Sciatic nerve (tissue), 2 donors: ENCODE measurements at regions not wholly inside any gene's neighbourhood (a gene's known extent, or its start where the extent isn't known, plus 50 kb on each side); places are given as distances from the start of the nearest gene placed in this dataset.
A peak's percentile ranks its signal among the peaks of the same experiment; 100 is the strongest.
"Not testable (repeated sequence)": the region's sequence is repeated elsewhere in the genome, so short reads cannot be mapped to it uniquely, and the experiment has no call there.

Experiments
- ATAC-seq: fragments of 200-7000 bp; cut with Tn5 transposase; one replicate; pipeline ENCODE4 v1.9.1; 2020; ENCODE audit warnings: mild to moderate bottlenecking, moderate library complexity
- DNase-seq: peaks from one replicate; pipeline ENCODE4 v3.0.0-alpha.2; 2020; ENCODE audit warnings: low spot score
- intact Hi-C: fragments of 100-400 bp; cut with DNase I; formaldehyde crosslinking; loops from one replicate; pipeline ENCODE4 v1.14.2; 2022
- donor health status: DM: no; HTN: no; CAD: no.
- donor health status: DM: no; HTN: no; CAD: no.

DNA sequence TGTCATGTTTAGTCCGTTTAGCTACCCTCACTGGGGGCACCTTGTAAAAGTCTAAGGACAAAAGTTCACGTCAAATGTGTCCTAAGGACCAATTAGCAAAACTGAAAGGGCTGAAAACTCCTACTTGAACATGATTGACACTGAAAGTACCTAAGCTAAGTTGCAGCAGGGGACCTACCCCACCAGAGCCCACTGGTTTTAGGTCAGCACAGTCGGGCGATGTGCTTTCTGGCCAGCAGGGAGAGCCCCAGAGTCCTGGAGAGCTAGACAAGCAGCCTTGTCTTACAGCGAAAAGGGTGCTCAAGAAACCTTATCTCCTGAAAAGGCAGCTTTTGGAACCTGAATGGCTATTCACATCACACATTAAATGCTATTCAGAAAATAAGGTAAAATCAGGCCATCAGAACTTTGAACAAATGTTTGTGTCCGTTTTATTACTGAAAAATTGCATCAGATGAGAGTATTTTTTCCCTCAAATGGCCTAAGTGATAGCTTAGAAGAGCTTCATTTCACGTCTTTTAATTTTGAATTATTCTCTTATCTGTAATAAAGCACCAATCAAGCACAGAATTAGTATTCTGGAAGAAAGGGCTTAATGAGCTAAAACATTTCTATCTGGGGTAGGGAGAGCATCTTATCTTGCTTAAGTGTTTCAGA, 52.2 kb upstream of the MKI67 start:
- no peak for DNase-seq
- ATAC-seq: no peak
- intact Hi-C loops: no loop called here

GRCh38 chr10:128180843-128181242, 54.6 kb upstream of the MKI67 start:
- no peak for ATAC-seq
- intact Hi-C loops: no loop called here
- DNase-seq: no peak

DNA sequence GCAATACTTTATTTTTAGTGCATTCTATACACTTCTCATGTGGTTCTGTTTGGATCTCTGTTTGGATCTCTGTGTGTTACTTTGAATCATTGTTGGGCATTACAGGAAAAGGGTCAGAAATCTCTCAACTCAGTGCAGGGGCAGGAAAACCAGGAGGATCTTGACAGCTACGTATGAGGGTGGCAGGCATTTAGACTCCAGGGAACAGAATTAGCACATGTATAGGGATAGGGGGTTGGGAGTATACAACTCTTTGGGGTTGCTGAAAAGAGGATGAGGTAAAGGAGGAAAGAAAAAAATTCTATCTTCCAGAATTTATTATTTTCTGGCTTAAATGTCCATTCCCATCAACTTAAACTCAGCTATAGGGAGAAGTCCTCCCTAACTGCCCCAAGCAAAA, 59.4 kb upstream of the MKI67 start:
- ATAC-seq (no peak), DNase-seq (no peak)
- intact Hi-C loops: no loop called here

DNA sequence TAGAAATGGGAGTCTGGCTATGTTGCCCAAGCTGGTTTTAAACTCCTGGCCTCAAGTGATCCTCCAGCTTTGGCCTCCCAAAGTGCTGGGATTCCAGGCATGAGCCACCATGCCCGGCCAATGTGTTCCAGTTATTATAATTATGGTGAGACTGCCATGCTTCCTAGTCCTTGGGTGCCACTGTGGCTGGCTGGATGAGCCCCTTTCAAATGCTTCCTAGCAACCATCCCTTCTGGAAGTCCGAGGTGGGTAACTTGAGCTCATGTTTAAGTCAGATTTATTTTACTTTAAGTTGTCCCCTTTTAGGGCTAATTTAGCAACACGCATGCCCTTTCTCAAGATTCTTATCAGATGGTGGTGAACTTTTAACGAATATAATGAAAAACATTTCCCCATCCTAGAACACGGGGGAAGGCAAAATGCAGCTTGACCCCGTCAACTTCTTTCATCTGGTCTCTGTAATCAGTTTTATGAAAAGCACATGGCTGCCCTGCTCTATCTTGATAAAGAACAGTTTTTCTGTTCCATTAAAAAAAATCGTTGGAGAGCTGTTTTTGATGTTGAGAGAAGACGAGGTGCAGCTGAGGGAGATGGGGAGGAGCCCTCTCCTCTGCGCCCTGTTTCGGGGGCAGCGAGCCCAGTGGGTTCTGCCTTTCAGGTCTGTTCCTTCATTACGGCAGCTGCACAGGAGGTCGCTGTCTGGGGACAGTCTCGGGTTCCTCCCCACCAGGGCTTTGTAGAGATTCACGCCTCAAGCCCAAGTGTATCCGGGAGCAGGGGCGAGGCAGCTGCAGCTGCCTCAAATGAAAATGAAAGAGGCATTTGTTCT, 61.0 kb upstream of the MKI67 start:
- intact Hi-C loops: no loop called here
- ATAC-seq: peak; percentile 90
- no peak for DNase-seq

GRCh38 chr10:128187788-128188185, 61.6 kb upstream of the MKI67 start:
- intact Hi-C loops: no loop called here
- no peak for ATAC-seq
- no peak for DNase-seq

DNA sequence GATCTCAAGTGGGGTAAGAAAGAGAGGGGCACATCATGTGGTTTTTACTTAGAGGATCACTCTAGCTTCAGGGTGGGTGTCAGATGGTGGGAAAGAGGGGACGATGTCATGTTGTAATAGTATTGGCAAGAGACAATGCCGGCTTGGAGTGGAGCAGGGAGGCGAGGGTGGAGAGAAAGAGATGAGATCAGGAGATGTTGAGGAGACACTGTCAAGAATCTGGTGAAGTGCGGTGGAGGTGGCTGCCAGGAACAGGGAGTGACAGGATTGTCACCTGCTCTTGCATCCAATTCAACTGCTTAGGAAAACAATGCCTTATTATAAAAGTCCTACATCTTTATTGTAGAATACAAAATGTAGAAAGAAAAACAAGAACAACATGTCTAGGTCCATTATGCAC, 63.0 kb upstream of the MKI67 start:
- no peak for ATAC-seq
- intact Hi-C loops: no loop called here
- DNase-seq: no peak

GRCh38 chr10:128191847-128192246, 65.6 kb upstream of the MKI67 start:
- no peak for ATAC-seq
- DNase-seq: no peak
- intact Hi-C loops: no loop called here

GRCh38 chr10:128201826-128202225, 75.6 kb upstream of the MKI67 start:
- intact Hi-C loops, ATAC-seq, DNase-seq: not testable (repeated sequence)

GRCh38 chr10:128203028-128203427, 76.8 kb upstream of the MKI67 start:
- ATAC-seq: no peak
- intact Hi-C loops: no loop called here

DNA sequence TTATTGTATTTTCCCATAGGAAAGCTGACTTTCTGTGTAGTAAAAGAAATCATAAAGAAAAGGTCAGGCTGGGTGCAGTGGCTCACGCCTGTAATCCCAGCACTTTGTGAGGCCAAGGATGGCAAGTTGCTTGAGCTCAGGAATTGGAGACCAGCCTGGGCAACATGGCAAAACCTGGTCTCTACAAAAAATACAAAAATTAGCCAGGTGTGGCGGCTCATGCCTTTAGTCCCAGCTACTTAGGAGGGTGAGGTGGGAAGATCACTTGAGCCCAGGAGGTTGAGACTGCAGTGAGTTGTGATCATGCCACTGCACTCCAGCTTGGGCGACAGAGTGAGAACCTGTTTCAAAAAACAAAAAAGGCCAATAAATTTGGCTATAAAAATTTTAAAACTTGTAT, 79.4 kb upstream of the MKI67 start:
- ATAC-seq, DNase-seq, intact Hi-C loops: not testable (repeated sequence)

More at GRCh38 chr10:128203028-128203427, 76.8 kb upstream of the MKI67 start:
- no peak for DNase-seq

- ATAC-seq (no peak), DNase-seq (no peak)
- intact Hi-C loops: no loop called here
These were observed 80.5 kb upstream of the MKI67 start for GRCh38 chr10:128206676-128207075.

GRCh38 chr10:128209862-128210214, 83.6 kb upstream of the MKI67 start:
- ATAC-seq (no peak), DNase-seq (no peak)
- intact Hi-C loops: no loop called here

DNA sequence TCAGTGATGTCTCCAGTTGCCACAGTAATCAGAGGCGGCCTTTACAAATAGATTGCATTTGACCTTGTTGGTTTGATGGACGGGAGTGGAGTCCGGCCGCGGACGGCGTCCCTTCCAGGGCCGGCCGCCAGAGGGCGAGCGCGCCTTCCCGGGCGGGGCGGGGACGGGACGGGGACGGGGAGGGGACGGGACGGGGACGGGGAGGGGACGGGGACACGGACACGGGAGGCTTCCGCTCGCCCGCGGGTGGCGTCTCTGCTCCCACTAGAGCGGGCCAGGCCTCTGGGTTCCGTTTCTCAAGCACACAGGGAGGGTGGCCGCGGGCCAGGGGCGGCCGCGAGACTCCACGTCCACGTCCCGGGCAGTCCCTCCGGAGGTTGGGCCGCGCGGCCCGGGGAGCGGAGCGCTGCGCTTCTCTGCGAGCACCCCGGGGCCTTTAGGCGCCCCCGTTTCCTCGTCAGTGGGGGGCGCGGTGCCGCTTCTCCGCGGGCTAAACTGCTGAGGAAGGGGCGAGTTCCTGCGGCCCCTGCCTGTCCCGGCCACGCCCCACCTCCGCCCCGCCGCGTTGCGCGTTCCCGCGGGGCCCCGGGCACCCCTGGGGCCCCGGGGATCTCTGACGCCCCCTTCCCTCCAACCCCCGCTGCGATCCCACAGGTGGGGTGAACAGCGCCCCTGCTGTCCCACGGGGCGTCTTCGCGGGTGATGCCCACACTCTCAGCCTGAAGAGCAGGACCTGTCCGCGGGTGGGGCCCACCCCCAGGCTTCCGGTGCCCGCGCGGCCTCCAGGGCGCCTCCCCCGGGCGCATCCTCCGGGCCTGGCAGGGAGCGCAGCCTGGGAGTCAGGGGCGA, 84.2 kb upstream of the MKI67 start:
- peak; percentile 74 for ATAC-seq
- intact Hi-C loops: no loop called here
- DNase-seq: peak; percentile 75

GRCh38 chr10:128211064-128211504, 84.9 kb upstream of the MKI67 start:
- intact Hi-C loops: no loop called here
- no peak for ATAC-seq
- DNase-seq: no peak

DNA sequence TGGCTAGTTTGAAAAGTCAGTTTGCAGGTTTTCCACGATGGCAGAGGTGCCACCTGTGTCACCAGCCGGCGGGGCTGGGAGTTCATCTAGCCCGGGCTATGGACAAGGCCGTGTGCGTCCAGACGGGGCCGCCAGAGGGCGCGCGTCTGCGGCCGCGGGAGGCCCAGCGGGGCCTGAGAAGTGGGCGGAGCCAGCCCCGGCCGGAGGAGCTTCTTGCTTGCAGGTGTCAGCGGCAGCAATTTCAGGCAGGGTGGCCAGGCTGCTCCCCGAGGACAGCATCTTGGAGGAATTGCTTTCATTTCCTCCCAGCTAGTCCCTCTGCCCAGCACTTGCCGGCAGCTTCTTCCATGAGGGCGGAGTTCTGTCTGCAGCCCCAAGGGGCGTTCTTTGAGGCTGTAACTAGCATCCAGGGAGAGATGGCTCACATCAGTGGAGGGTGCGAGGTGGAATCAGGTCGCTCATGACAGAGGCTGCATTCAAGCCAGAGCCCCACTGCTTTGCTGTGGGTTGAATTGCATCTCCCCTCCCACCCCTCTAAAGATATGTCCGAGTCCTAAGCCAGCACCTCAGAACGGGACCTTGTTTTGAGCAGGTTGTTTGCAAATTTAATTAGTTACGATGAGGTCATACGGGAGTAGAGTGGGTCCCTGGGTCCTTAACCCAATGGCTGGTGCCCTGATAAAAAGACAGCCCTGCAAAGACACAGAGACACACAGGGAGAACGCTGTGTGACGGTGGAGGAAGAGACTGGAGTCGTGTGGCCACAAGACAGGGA, 85.9 kb upstream of the MKI67 start:
- ATAC-seq (peak; percentile 93), DNase-seq (peak; percentile 90)
- intact Hi-C loops: no loop called here

DNA sequence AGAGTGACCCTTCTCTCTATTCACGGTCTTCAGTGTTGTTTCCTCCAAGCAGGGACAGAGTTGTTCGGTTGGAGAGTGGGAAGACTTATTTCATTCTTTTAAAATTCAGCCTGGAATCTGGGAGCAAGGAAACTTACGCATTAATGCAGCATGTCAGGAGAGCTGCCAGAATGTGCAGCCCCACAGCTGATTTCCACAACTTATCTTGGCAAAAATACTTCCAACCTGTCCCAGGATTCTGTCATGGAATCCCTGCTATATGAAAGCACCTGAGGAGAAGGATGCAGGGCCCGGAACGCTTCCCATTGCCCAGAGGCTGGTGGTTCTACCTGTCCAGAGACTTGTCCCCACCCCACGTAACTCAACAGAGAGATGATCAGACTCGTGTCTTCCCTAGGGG, 86.9 kb upstream of the MKI67 start:
- intact Hi-C loops: no loop called here
- ATAC-seq: no peak
- no peak for DNase-seq

GRCh38 chr10:128215733-128216132, 89.5 kb upstream of the MKI67 start:
- ATAC-seq: no peak
- intact Hi-C loops: no loop called here
- no peak for DNase-seq

DNA sequence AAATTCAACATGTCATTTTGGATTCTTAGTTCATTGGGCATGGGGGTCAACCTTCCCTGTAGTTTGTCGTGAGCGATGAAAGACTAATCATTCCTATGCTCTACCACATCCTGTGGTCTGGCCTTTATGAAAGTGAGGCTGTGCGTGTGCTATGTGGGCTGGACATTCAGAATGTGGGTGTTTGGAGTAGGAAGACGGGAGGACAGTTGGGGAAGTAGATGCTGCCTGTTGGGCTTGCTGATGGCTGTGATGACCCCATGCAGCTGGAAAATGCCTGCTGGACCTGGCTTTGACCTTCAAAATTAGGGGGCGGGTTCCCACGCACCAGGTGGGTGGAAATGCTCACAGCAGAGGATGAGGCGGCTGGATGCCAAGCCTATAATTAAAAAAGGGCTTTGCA, 90.9 kb upstream of the MKI67 start:
- ATAC-seq: no peak

DNA sequence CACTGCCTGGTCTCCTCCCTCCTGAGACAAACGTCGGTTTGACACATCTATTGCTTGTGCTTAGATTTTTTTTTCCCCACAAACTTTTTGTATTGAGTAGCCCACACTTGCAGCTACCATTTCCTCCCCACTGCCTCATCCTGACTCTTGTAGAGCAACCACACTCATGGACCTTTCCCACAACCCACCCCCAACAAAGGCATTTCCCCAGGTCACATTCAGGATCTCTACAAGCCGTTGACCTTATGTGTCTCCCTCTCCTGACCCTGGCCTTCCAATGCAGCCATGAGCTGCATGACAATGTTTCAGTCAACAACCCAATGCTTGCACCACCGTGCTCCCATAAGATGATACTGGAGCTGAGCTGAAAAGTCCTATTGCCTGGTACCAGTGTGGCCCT, 91.9 kb upstream of the MKI67 start:
- ATAC-seq (no peak), DNase-seq (no peak)
- intact Hi-C loops: no loop called here

More for the DNA sequence above, 90.9 kb upstream of the MKI67 start:
- no peak for DNase-seq
- intact Hi-C loops: no loop called here
